GM19239 (cell line): ENCODE measurements at regions not wholly inside any gene's neighbourhood (a gene's known extent, or its start where the extent isn't known, plus 50 kb on each side); places are given as distances from the start of the nearest gene placed in this dataset.
"Not testable (repeated sequence)": the region's sequence is repeated elsewhere in the genome, so short reads cannot be mapped to it uniquely, and the experiment has no call there.

ENCODE experiments used
- DNase-seq: peaks from one replicate; pipeline ENCODE4 v3.0.0; 2011; ENCODE audit warnings: low spot score; ENCODE audit not compliant: insufficient read length
- FAIRE-seq: peaks from 2 replicates; lab custom pipeline; 2011; peaks lifted over from hg19 to GRCh38; lab: Jason Lieb, UNC

GRCh38 chr6:9195322-9195721 lies 760.0 kb upstream of the SLC35B3 start:
- DNase-seq (no peak), FAIRE-seq (no peak)

DNA sequence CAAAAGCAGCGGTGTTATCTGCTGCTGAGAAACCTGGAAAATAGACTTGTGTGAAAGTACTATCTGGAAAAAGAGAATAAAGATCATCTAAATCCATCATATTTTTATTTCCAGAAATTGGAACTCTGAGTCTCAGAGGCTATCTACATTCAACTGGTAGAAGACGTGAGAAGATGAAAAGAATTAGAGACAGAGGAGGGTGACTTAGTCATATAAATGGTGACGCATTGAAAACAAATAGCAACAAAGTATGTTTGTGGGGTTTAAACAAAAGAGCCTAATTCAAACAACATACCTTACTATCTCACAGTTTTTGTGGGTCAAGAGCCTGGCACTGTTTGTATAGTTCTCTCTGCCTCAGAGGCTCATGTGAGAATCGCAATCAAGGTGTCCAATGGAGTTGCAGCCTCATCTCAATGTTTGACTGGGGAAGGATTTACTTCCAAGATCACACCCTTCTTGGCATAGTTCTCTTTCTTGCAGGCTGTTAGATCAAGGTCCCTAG lies 757.1 kb upstream of the SLC35B3 start:
- no peak for FAIRE-seq

DNA sequence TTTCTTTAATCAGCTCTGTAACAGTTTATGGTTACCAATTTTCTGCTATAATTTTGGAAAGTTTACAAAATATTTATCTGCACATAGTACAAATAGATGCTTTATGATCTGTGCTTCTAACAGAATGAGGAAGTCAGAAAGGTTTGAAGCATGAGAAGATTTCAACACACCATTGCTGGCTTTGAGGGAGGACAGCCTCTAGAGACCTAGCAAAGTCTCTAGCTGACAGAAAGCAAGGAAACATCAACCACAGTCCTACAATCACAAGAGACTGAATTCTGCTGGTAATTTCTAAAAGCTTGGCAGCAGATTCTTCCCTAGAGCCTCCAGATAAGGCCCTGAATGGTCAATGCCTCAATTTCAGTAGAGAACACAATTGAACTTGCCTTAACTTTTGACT lies 750.8 kb upstream of the SLC35B3 start:
- DNase-seq (no peak), FAIRE-seq (no peak)

More for the DNA sequence above, 757.1 kb upstream of the SLC35B3 start:
- DNase-seq = no peak

- FAIRE-seq = no peak
- DNase-seq = no peak
These were observed 742.7 kb upstream of the SLC35B3 start for GRCh38 chr6:9178071-9178470.

- FAIRE-seq (no peak), DNase-seq (no peak)
These were observed 737.9 kb upstream of the SLC35B3 start for GRCh38 chr6:9173229-9173628.

DNA sequence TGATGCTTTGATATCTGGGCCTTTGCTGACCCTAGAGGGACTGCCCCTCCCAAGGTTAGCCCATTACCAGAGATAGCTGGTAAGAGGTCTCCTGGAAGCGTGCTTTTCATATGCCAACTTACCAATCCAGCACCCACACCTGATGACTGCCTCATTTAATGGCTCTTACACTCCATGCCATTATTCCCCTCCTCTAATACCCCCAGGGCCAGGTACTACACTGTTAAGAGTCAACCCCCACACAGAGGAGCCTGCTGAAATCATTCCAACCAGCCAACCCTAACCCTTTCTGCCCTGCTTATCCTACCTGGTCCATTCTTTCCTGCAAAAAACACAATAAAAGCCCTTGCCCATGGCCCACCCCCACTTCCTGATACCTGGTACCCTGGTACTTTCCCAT lies 736.8 kb upstream of the SLC35B3 start:
- no peak for FAIRE-seq

GRCh38 chr6:9168669-9169068 lies 733.3 kb upstream of the SLC35B3 start:
- no peak for DNase-seq
- FAIRE-seq = no peak

More for the DNA sequence above, 736.8 kb upstream of the SLC35B3 start:
- DNase-seq = no peak

GRCh38 chr6:9161731-9162130 lies 726.4 kb upstream of the SLC35B3 start:
- FAIRE-seq (no peak), DNase-seq (no peak)

- FAIRE-seq (no peak), DNase-seq (no peak)
These were observed 723.7 kb upstream of the SLC35B3 start for GRCh38 chr6:9159051-9159450.

- DNase-seq (no peak), FAIRE-seq (no peak)
These were observed 720.5 kb upstream of the SLC35B3 start for GRCh38 chr6:9155836-9156235.

GRCh38 chr6:9143140-9143539 lies 707.8 kb upstream of the SLC35B3 start:
- FAIRE-seq (no peak), DNase-seq (no peak)

- FAIRE-seq (no peak), DNase-seq (no peak)
These were observed 705.7 kb upstream of the SLC35B3 start for GRCh38 chr6:9140951-9141460.

GRCh38 chr6:9140172-9140571 lies 704.8 kb upstream of the SLC35B3 start:
- DNase-seq (no peak), FAIRE-seq (no peak)

DNA sequence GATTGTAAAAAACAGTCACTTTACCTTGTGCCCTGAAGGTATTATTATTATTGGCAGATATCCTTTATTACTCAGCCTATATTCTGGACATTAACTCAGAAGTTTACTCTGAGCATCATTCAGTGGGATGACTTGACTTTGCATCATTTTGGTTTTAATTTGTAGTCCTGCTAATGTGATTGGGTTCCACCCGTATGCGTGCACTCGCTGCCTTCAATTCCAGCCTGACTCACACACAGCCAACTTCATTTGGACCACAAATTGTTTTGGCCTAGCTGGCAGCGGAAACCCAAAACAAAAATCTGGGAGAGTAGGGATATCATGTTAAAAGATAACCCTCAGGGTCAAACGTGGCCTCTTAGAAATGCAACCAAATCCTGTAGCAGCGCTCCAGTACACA lies 704.4 kb upstream of the SLC35B3 start:
- DNase-seq (no peak), FAIRE-seq (no peak)

- no peak for FAIRE-seq
- DNase-seq = no peak
These were observed 703.6 kb upstream of the SLC35B3 start for GRCh38 chr6:9138936-9139335.

DNA sequence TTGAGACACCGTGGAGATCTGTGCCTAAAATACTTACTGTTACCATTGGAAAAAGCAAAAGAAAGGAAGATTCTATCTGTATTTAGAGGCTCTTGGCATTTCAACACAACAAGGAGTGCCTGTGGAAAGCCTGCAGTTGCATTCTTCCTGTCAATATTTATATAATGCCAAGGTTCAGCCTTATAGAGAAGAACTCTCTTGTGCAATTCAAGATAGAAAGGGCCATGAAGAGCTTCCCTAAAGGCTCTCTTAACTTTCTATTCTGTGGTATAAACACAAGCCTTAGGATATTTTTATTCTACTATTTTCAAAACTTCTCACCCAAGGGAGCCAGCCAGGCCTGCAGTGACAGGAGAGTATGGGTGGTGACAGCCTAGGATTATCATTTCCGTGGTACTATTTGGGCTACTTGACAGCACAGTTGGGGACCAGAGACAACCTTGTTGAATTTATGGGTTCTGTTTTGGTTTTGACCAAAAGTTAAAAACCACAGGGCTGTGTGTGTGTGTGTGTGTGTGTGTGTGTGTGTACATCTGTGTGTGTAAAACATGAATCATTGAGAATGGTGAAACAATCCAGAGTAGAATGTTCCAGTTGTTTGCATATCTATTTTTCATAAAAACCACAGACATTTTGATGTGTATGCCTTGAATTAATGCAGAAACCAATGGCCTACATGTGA lies 700.9 kb upstream of the SLC35B3 start:
- FAIRE-seq (no peak), DNase-seq (no peak)

DNA sequence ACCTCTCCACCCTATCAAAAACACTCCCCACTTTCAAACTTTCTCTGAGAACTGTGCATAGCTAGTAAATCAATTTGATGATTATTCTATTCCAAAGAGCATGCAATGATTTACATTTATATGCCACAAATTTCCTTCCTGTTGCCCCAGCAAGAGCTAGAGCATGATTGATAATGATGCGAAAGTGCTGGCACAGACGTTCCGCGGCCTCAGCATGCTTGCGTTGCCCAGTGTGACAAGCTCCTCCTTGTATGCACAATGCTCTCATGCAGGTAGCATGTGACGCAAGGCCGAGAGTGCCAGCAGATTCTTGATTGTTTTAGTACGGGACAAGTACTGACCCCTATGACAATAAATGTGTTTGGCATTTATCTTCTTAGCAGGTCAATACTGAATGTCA lies 696.3 kb upstream of the SLC35B3 start:
- DNase-seq (no peak), FAIRE-seq (no peak)

- no peak for FAIRE-seq
- DNase-seq = no peak
These were observed 695.9 kb upstream of the SLC35B3 start for GRCh38 chr6:9131201-9131600.

DNA sequence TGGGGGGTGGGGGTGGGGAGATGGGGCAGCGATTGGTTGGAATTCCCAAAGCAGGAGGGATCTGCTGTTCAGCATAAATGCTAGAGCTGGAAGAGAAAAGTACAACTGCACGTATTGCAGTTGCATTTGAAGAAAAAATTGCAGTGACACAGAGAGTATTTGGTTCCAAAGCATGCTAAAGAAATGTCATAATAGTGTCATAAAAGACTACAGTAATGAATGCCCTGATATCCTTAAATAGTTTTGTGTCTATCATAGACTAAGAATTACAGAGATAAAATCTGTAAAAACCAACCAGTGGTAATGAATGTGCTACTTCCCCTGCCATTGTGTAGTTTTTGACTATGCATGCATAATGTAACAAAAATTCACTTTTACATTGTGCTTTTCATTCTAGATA lies 693.6 kb upstream of the SLC35B3 start:
- no peak for DNase-seq
- FAIRE-seq = no peak

DNA sequence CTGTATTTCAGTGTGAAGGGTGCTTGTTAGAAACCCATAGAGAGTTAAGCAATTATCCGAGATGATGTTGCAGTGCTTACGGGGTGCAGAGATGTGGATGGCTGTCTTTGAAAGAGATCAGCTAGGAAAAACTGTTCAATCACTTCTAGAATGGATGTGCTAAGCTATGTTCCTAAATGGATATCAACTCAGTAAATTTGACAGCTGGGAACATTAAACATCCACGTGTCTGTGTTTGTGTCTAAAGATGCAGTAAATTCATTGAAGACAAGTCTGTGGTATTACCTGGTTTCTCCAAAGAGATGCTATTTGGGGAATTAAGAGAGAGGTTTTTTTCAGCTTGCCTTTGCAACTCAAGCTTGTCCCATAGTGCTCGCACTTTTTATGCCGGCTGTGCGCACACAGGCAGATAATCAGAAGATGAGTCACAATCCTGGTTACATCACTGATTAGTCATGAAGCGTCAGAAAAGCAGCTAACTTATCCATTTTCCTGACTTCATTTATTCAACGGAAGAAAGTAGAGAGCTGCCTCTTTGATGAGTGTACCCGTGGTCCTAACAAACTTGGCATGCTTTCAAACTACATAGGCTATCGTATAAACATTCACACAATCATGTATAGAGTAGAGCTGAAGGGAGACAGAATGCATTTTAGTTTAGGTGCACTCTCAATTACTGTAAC lies 691.7 kb upstream of the SLC35B3 start:
- no peak for FAIRE-seq

GRCh38 chr6:9126034-9126433 lies 690.7 kb upstream of the SLC35B3 start:
- not testable (repeated sequence) for FAIRE-seq, DNase-seq

More for the DNA sequence above, 691.7 kb upstream of the SLC35B3 start:
- DNase-seq = no peak
